WTC11 (cell line): ENCODE measurements at regions not wholly inside any gene's neighbourhood (a gene's known extent, or its start where the extent isn't known, plus 50 kb on each side); places are given as distances from the start of the nearest gene placed in this dataset.

Source experiments
- ATAC-seq: fragments of 200-7000 bp; cut with Tn5 transposase; 2 replicates; pipeline ENCODE4 v1.10.0; 2021; ENCODE audit warnings: mild to moderate bottlenecking, moderate library complexity
- CTCF ChIA-PET: fragments of 300-600 bp; sonication (Branson Sonifier 250); formaldehyde crosslinking; loops from one replicate; lab custom pipeline; 2021; ENCODE audit warnings: antibody characterized with exemption; lab: Charles Lee
- POLR2A ChIA-PET: fragments of 350-600 bp; sonication (Branson Sonifier 250); formaldehyde crosslinking; loops from one replicate; lab custom pipeline; 2021; ENCODE audit warnings: antibody characterized with exemption; lab: Charles Lee
- DNase-seq: peaks from one replicate; pipeline ENCODE4 v3.0.0; 2021; ENCODE audit warnings: low spot score
- H3K27ac Mint-ChIP-seq: 2 replicates; pipeline ENCODE4 v1.8.0; 2021; ENCODE audit warnings: mixed read lengths
- H3K27me3 Mint-ChIP-seq: 2 replicates; pipeline ENCODE4 v1.8.0; 2021; ENCODE audit warnings: low read depth, mild to moderate bottlenecking, moderate library complexity, mixed read lengths
- H3K36me3 Mint-ChIP-seq: 2 replicates; pipeline ENCODE4 v1.8.0; 2021; ENCODE audit warnings: mixed read lengths
- H3K4me1 Mint-ChIP-seq: 2 replicates; pipeline ENCODE4 v1.8.0; 2022; ENCODE audit warnings: mixed read lengths
- H3K4me3 Mint-ChIP-seq: 2 replicates; pipeline ENCODE4 v1.8.0; 2021; ENCODE audit warnings: mild to moderate bottlenecking, moderate library complexity, mixed read lengths
- H3K9me3 Mint-ChIP-seq: 2 replicates; pipeline ENCODE4 v1.8.0; 2021; ENCODE audit warnings: mixed read lengths
- ATF1 ChIP-seq: sonication (generic); formaldehyde crosslinking; IDR thresholded peaks from 2 replicates; pipeline ENCODE4 v1.8.1; 2023; ENCODE audit warnings: mild to moderate bottlenecking, moderate library complexity, missing genetic modification reagents
- ELF4 ChIP-seq: sonication (generic); formaldehyde crosslinking; IDR thresholded peaks from 2 replicates; pipeline ENCODE4 v1.8.1; 2022; ENCODE audit warnings: low read depth, mild to moderate bottlenecking, moderate library complexity, missing genetic modification reagents
- ETV6 ChIP-seq: sonication (generic); formaldehyde crosslinking; IDR thresholded peaks from 2 replicates; pipeline ENCODE4 v1.8.1; 2022; ENCODE audit warnings: mild to moderate bottlenecking, missing genetic modification reagents
- GTF2I ChIP-seq: fragments of 250-450 bp; sonication (Bioruptor Pico); conservative IDR thresholded peaks from 2 replicates; pipeline ENCODE4 v1.4.0; 2021; ENCODE audit warnings: mild to moderate bottlenecking
- JAZF1 ChIP-seq: fragments of 250-450 bp; sonication (Bioruptor Pico); IDR thresholded peaks from 2 replicates; pipeline ENCODE4 v1.9.0; 2021; ENCODE audit warnings: moderate library complexity, mild to moderate bottlenecking, inconsistent platforms
- MYBL2 ChIP-seq: sonication (generic); formaldehyde crosslinking; IDR thresholded peaks from 2 replicates; pipeline ENCODE4 v1.8.1; 2023; ENCODE audit warnings: mild to moderate bottlenecking, moderate library complexity, missing genetic modification reagents
- NR3C1 ChIP-seq: sonication (generic); formaldehyde crosslinking; conservative IDR thresholded peaks from 2 replicates; pipeline ENCODE4 v1.8.1; 2023; ENCODE audit warnings: low read depth, mild to moderate bottlenecking, missing genetic modification reagents
- OVOL2 ChIP-seq: fragments of 250-450 bp; sonication (Bioruptor Pico); IDR thresholded peaks from 2 replicates; pipeline ENCODE4 v1.9.0; 2021; ENCODE audit warnings: mild to moderate bottlenecking, borderline replicate concordance
- TCF7 ChIP-seq: sonication (generic); formaldehyde crosslinking; IDR thresholded peaks from 2 replicates; pipeline ENCODE4 v1.8.0; 2022; ENCODE audit warnings: mild to moderate bottlenecking, low read depth, missing genetic modification reagents, moderate library complexity
- TP53 ChIP-seq: sonication (generic); formaldehyde crosslinking; IDR thresholded peaks from 2 replicates; pipeline ENCODE4 v1.8.1; 2023; ENCODE audit warnings: mild to moderate bottlenecking, missing genetic modification reagents
- ZBTB21 ChIP-seq: sonication (generic); formaldehyde crosslinking; IDR thresholded peaks from 2 replicates; pipeline ENCODE4 v1.8.1; 2023; ENCODE audit warnings: mild to moderate bottlenecking, missing genetic modification reagents, borderline replicate concordance
- ZNF121 ChIP-seq: sonication (generic); formaldehyde crosslinking; IDR thresholded peaks from 2 replicates; pipeline ENCODE4 v1.8.0; 2023; ENCODE audit warnings: missing genetic modification reagents
- ZNF138 ChIP-seq: sonication (generic); formaldehyde crosslinking; conservative IDR thresholded peaks from 2 replicates; pipeline ENCODE4 v1.8.1; 2022; ENCODE audit warnings: mild to moderate bottlenecking, moderate library complexity, missing genetic modification reagents
- ZNF219 ChIP-seq: sonication (generic); formaldehyde crosslinking; IDR thresholded peaks from 2 replicates; pipeline ENCODE4 v1.8.0; 2023; ENCODE audit warnings: missing genetic modification reagents, mild to moderate bottlenecking, borderline replicate concordance
- TF ChIP-seq, protein P1 (sequence below): sonication (generic); formaldehyde crosslinking; IDR thresholded peaks from 2 replicates; pipeline ENCODE4 v1.8.1; 2023; ENCODE audit warnings: mild to moderate bottlenecking, missing genetic modification reagents, borderline replicate concordance
- TF ChIP-seq, protein P2 (sequence below): sonication (generic); formaldehyde crosslinking; IDR thresholded peaks from 2 replicates; pipeline ENCODE4 v1.8.1; 2023; ENCODE audit warnings: mild to moderate bottlenecking, missing genetic modification reagents
- TF ChIP-seq, protein P3 (sequence below): sonication (generic); formaldehyde crosslinking; IDR thresholded peaks from 2 replicates; pipeline ENCODE4 v1.8.1; 2023; ENCODE audit warnings: mild to moderate bottlenecking, missing genetic modification reagents, moderate library complexity
- TF ChIP-seq, protein P4 (sequence below): sonication (generic); formaldehyde crosslinking; IDR thresholded peaks from 2 replicates; pipeline ENCODE4 v1.8.1; 2022; ENCODE audit warnings: low read depth, missing genetic modification reagents, borderline replicate concordance
- TF ChIP-seq, protein P5 (sequence below): sonication (generic); formaldehyde crosslinking; IDR thresholded peaks from 2 replicates; pipeline ENCODE4 v1.8.0; 2023; ENCODE audit warnings: missing genetic modification reagents, mild to moderate bottlenecking, borderline replicate concordance
- TF ChIP-seq, protein P6 (sequence below): sonication (generic); formaldehyde crosslinking; IDR thresholded peaks from 2 replicates; pipeline ENCODE4 v1.8.1; 2022; ENCODE audit warnings: low read depth, mild to moderate bottlenecking, moderate library complexity, missing genetic modification reagents, borderline replicate concordance

DNA sequence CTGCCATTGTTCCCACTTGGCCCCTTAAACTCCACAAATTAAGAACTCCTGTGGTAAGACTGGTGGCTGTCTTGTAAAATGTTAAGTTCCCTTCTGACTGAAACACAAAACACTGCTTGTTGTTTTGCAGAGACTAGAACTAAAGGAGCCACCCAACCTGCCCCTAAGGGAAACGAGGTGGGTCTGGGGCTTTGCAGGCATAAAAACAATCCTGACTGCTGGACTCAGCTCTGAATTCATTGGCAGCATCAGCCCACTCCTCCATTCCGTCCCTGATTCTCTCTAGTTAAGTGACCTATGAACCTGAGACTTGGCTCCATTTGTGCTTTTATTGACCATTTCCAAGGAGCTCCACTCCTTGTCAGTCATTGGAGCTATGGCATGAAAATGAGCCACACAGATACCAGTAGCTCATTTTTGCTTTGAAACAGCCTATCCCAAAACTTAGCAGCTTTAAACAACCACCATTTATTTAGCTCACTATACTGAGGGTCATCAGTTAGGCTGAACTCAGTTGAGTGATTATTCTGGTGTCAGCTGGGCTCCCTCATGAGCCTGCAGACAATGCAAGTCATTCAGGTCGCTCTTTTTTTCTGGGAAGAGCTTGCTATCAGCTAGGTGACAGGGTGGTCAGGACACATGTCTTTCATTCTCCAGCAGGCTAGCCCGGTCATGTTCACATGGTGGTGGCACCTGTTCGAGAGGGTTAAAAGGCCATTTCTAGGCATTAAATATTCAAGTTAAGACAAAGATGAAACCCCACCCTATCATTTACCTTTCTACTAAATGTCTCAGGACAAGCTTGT, 175.1 kb upstream of the CTNNB1 start:
- H3K9me3 Mint-ChIP-seq = no peaks in the 10 kb centered on the region
- H3K4me1 Mint-ChIP-seq = peaks cover 8% of the 10 kb centered on the region; the same call in 1 of the 2 replicates
- DNase-seq = no peak

More for the DNA sequence above, 175.1 kb upstream of the CTNNB1 start:
- no peaks in the 10 kb centered on the region for H3K27me3 Mint-ChIP-seq
- no peak overlapping the region for H3K27ac Mint-ChIP-seq
- CTCF ChIA-PET = interaction anchor here (2.1 kb wide), 1 partner anchor 10 kb away, joined by 7 read pairs; no protein-coding TSS in a partner anchor
- POLR2A ChIA-PET = no interaction called here
- TF ChIP-seq ZNF138 = no peak
- TF ChIP-seq ZNF121 = no peak
- TF ChIP-seq ZNF219 (CRISPR knock-in tag) = no peak
- TF ChIP-seq, protein P1, sequence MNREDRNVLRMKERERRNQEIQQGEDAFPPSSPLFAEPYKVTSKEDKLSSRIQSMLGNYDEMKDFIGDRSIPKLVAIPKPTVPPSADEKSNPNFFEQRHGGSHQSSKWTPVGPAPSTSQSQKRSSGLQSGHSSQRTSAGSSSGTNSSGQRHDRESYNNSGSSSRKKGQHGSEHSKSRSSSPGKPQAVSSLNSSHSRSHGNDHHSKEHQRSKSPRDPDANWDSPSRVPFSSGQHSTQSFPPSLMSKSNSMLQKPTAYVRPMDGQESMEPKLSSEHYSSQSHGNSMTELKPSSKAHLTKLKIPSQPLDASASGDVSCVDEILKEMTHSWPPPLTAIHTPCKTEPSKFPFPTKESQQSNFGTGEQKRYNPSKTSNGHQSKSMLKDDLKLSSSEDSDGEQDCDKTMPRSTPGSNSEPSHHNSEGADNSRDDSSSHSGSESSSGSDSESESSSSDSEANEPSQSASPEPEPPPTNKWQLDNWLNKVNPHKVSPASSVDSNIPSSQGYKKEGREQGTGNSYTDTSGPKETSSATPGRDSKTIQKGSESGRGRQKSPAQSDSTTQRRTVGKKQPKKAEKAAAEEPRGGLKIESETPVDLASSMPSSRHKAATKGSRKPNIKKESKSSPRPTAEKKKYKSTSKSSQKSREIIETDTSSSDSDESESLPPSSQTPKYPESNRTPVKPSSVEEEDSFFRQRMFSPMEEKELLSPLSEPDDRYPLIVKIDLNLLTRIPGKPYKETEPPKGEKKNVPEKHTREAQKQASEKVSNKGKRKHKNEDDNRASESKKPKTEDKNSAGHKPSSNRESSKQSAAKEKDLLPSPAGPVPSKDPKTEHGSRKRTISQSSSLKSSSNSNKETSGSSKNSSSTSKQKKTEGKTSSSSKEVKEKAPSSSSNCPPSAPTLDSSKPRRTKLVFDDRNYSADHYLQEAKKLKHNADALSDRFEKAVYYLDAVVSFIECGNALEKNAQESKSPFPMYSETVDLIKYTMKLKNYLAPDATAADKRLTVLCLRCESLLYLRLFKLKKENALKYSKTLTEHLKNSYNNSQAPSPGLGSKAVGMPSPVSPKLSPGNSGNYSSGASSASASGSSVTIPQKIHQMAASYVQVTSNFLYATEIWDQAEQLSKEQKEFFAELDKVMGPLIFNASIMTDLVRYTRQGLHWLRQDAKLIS (CRISPR knock-in tag) = no peak
- TF ChIP-seq ATF1 (CRISPR knock-in tag) = no peak
- TF ChIP-seq NR3C1 (CRISPR knock-in tag) = no peak
- TF ChIP-seq JAZF1 (CRISPR knock-in tag) = no peak
- no peak for TF ChIP-seq TCF7 (CRISPR knock-in tag)
- TF ChIP-seq, protein P2, sequence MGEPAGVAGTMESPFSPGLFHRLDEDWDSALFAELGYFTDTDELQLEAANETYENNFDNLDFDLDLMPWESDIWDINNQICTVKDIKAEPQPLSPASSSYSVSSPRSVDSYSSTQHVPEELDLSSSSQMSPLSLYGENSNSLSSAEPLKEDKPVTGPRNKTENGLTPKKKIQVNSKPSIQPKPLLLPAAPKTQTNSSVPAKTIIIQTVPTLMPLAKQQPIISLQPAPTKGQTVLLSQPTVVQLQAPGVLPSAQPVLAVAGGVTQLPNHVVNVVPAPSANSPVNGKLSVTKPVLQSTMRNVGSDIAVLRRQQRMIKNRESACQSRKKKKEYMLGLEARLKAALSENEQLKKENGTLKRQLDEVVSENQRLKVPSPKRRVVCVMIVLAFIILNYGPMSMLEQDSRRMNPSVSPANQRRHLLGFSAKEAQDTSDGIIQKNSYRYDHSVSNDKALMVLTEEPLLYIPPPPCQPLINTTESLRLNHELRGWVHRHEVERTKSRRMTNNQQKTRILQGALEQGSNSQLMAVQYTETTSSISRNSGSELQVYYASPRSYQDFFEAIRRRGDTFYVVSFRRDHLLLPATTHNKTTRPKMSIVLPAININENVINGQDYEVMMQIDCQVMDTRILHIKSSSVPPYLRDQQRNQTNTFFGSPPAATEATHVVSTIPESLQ (CRISPR knock-in tag) = no peak
- TF ChIP-seq, protein P3, sequence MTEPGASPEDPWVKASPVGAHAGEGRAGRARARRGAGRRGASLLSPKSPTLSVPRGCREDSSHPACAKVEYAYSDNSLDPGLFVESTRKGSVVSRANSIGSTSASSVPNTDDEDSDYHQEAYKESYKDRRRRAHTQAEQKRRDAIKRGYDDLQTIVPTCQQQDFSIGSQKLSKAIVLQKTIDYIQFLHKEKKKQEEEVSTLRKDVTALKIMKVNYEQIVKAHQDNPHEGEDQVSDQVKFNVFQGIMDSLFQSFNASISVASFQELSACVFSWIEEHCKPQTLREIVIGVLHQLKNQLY = no peak
- TF ChIP-seq ETV6 = no peak
- TF ChIP-seq ELF4 = no peak
- TF ChIP-seq MYBL2 (CRISPR knock-in tag) = no peak
- TF ChIP-seq OVOL2 = no peak
- TF ChIP-seq, protein P4, sequence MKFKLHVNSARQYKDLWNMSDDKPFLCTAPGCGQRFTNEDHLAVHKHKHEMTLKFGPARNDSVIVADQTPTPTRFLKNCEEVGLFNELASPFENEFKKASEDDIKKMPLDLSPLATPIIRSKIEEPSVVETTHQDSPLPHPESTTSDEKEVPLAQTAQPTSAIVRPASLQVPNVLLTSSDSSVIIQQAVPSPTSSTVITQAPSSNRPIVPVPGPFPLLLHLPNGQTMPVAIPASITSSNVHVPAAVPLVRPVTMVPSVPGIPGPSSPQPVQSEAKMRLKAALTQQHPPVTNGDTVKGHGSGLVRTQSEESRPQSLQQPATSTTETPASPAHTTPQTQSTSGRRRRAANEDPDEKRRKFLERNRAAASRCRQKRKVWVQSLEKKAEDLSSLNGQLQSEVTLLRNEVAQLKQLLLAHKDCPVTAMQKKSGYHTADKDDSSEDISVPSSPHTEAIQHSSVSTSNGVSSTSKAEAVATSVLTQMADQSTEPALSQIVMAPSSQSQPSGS = no peak
- no peak for TF ChIP-seq ZBTB21 (CRISPR knock-in tag)
- TF ChIP-seq, protein P5, sequence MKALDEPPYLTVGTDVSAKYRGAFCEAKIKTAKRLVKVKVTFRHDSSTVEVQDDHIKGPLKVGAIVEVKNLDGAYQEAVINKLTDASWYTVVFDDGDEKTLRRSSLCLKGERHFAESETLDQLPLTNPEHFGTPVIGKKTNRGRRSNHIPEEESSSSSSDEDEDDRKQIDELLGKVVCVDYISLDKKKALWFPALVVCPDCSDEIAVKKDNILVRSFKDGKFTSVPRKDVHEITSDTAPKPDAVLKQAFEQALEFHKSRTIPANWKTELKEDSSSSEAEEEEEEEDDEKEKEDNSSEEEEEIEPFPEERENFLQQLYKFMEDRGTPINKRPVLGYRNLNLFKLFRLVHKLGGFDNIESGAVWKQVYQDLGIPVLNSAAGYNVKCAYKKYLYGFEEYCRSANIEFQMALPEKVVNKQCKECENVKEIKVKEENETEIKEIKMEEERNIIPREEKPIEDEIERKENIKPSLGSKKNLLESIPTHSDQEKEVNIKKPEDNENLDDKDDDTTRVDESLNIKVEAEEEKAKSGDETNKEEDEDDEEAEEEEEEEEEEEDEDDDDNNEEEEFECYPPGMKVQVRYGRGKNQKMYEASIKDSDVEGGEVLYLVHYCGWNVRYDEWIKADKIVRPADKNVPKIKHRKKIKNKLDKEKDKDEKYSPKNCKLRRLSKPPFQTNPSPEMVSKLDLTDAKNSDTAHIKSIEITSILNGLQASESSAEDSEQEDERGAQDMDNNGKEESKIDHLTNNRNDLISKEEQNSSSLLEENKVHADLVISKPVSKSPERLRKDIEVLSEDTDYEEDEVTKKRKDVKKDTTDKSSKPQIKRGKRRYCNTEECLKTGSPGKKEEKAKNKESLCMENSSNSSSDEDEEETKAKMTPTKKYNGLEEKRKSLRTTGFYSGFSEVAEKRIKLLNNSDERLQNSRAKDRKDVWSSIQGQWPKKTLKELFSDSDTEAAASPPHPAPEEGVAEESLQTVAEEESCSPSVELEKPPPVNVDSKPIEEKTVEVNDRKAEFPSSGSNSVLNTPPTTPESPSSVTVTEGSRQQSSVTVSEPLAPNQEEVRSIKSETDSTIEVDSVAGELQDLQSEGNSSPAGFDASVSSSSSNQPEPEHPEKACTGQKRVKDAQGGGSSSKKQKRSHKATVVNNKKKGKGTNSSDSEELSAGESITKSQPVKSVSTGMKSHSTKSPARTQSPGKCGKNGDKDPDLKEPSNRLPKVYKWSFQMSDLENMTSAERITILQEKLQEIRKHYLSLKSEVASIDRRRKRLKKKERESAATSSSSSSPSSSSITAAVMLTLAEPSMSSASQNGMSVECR (CRISPR knock-in tag) = no peak
- no peak for TF ChIP-seq GTF2I (CRISPR knock-in tag)
- TF ChIP-seq, protein P6, sequence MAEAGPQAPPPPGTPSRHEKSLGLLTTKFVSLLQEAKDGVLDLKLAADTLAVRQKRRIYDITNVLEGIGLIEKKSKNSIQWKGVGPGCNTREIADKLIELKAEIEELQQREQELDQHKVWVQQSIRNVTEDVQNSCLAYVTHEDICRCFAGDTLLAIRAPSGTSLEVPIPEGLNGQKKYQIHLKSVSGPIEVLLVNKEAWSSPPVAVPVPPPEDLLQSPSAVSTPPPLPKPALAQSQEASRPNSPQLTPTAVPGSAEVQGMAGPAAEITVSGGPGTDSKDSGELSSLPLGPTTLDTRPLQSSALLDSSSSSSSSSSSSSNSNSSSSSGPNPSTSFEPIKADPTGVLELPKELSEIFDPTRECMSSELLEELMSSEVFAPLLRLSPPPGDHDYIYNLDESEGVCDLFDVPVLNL (CRISPR knock-in tag) = no peak
- TF ChIP-seq TP53 = no peak
- ATAC-seq = no peak
- no peak overlapping the region for H3K4me3 Mint-ChIP-seq
- H3K36me3 Mint-ChIP-seq = no peaks in the 10 kb centered on the region
